OCI-LY3 (cell line): ENCODE measurements at regions not wholly inside any gene's neighbourhood (a gene's known extent, or its start where the extent isn't known, plus 50 kb on each side); places are given as distances from the start of the nearest gene placed in this dataset.

Experiments
- CTCF ChIP-seq: fragments of 200-600, 300-600 bp; sonication (generic); IDR thresholded peaks from 2 replicates; pipeline ENCODE4 v1.5.1; 2014; ENCODE audit warnings: antibody characterized with exemption, low read length, low read depth
- EZH2phosphoT487 ChIP-seq: fragments of 200-600 bp; shearing (Covaris generic); IDR thresholded peaks from 2 replicates; pipeline ENCODE4 v1.6.1; 2018; ENCODE audit warnings: antibody characterized with exemption, mixed run types, low read depth

GRCh38 chr10:62895063-62895462 lies 78.9 kb upstream of the EGR2 start:
- no peak for TF ChIP-seq CTCF
- no peak for TF ChIP-seq EZH2phosphoT487
